ENCODE measurements at regions not wholly inside any gene's neighbourhood (a gene's known extent, or its start where the extent isn't known, plus 50 kb on each side); places are given as distances from the start of the nearest gene placed in this dataset.

- TF ChIP-seq CTCF (IDR thresholded peaks at IDR 0.05) (no peak), POLR2A (IDR thresholded peaks at IDR 0.05) (no peak), EP300 (IDR thresholded peaks at IDR 0.05) (no peak)
These were observed 192.8 kb downstream of the UBE3A start for GRCh38 chr15:25245801-25246622.

Measured in tibial nerve (tissue), 4 donors.